GM19467 (cell line): ENCODE measurements at regions not wholly inside any gene's neighbourhood (a gene's known extent, or its start where the extent isn't known, plus 50 kb on each side); places are given as distances from the start of the nearest gene placed in this dataset.
"Not testable (repeated sequence)": the region's sequence is repeated elsewhere in the genome, so short reads cannot be mapped to it uniquely, and the experiment has no call there.

Experiments
- ATAC-seq: cut with Tn5 transposase; IDR thresholded peaks from one replicate; pipeline ENCODE4 v1.9.1; 2021; ENCODE audit warnings: mild to moderate bottlenecking, moderate library complexity; ENCODE audit not compliant: unreplicated experiment

- ATAC-seq, result no peak
Measured at GRCh38 chr12:91704446-91704845, 441.2 kb downstream of the BTG1 start.

- no peak for ATAC-seq
Measured at GRCh38 chr12:91703491-91704283, 442.0 kb downstream of the BTG1 start.

- no peak for ATAC-seq
Measured at GRCh38 chr12:91702843-91703425, 442.7 kb downstream of the BTG1 start.

GRCh38 chr12:91695964-91696363, 449.7 kb downstream of the BTG1 start:
- no peak for ATAC-seq

GRCh38 chr12:91695406-91695805, 450.2 kb downstream of the BTG1 start:
- ATAC-seq, result not testable (repeated sequence)

- ATAC-seq, result no peak
Measured at GRCh38 chr12:91690531-91690930, 455.1 kb downstream of the BTG1 start.

GRCh38 chr12:91687052-91688017, 458.3 kb downstream of the BTG1 start:
- ATAC-seq, result no peak

GRCh38 chr12:91685917-91686316, 459.7 kb downstream of the BTG1 start:
- no peak for ATAC-seq

GRCh38 chr12:91681751-91682150, 463.9 kb downstream of the BTG1 start:
- no peak for ATAC-seq

GRCh38 chr12:91680864-91681263, 464.8 kb downstream of the BTG1 start:
- no peak for ATAC-seq

GRCh38 chr12:91677556-91677955, 468.1 kb downstream of the BTG1 start:
- ATAC-seq, result no peak

GRCh38 chr12:91675401-91675800, 470.2 kb downstream of the BTG1 start:
- ATAC-seq, result no peak

- no peak for ATAC-seq
Measured at GRCh38 chr12:91672130-91672529, 473.5 kb downstream of the BTG1 start.

- ATAC-seq, result no peak
Measured at GRCh38 chr12:91667694-91668093, 478.0 kb downstream of the BTG1 start.

GRCh38 chr12:91663744-91664143, 481.1 kb upstream of the DCN start:
- ATAC-seq, result no peak

GRCh38 chr12:91663310-91663709, 480.7 kb upstream of the DCN start:
- no peak for ATAC-seq

GRCh38 chr12:91662021-91662420, 479.4 kb upstream of the DCN start:
- ATAC-seq, result no peak

GRCh38 chr12:91657032-91657431, 474.4 kb upstream of the DCN start:
- no peak for ATAC-seq

GRCh38 chr12:91655966-91656365, 473.3 kb upstream of the DCN start:
- ATAC-seq, result no peak

GRCh38 chr12:91654087-91654486, 471.5 kb upstream of the DCN start:
- ATAC-seq, result no peak

GRCh38 chr12:91651728-91652127, 469.1 kb upstream of the DCN start:
- ATAC-seq, result no peak
